ENCODE measurements at regions not wholly inside any gene's neighbourhood (a gene's known extent, or its start where the extent isn't known, plus 50 kb on each side); places are given as distances from the start of the nearest gene placed in this dataset.
A peak's percentile ranks its signal among the peaks of the same experiment; 100 is the strongest.

GRCh38 chr5:2179861-2180260 is 297.1 kb upstream of the IRX4 start:
- no peak for DNase-seq

GRCh38 chr5:2178528-2178927 is 295.8 kb upstream of the IRX4 start:
- no peak for DNase-seq

GRCh38 chr5:2178071-2178477 is 295.3 kb upstream of the IRX4 start:
- DNase-seq = no peak

GRCh38 chr5:2177244-2177643 is 294.5 kb upstream of the IRX4 start:
- DNase-seq = no peak

- no peak for DNase-seq
Observed at GRCh38 chr5:2176581-2176980, 293.9 kb upstream of the IRX4 start.

- DNase-seq = no peak
Observed at GRCh38 chr5:2175842-2176404, 293.2 kb upstream of the IRX4 start.

- DNase-seq = no peak
Observed at GRCh38 chr5:2175041-2175440, 292.3 kb upstream of the IRX4 start.

GRCh38 chr5:2174538-2174937 is 291.8 kb upstream of the IRX4 start:
- no peak for DNase-seq

- peak; percentile 33 to 74 for DNase-seq
Observed at GRCh38 chr5:2173151-2173834, 290.6 kb upstream of the IRX4 start.

- DNase-seq = no peak
Observed at GRCh38 chr5:2172471-2172870, 289.7 kb upstream of the IRX4 start.

GRCh38 chr5:2170761-2171160 is 288.0 kb upstream of the IRX4 start:
- DNase-seq = no peak

- DNase-seq = peak in 1 of 2 experiments; percentile 42
Observed at GRCh38 chr5:2169850-2170760, 287.4 kb upstream of the IRX4 start.

- no peak for DNase-seq
Observed at GRCh38 chr5:2169430-2169808, 286.7 kb upstream of the IRX4 start.

GRCh38 chr5:2168601-2169429 is 286.1 kb upstream of the IRX4 start:
- DNase-seq = no peak

GRCh38 chr5:2167671-2168070 is 284.9 kb upstream of the IRX4 start:
- DNase-seq = no peak

GRCh38 chr5:2166979-2167377 is 284.3 kb upstream of the IRX4 start:
- no peak for DNase-seq

- DNase-seq = no peak
Observed at GRCh38 chr5:2166306-2166978, 283.7 kb upstream of the IRX4 start.

- no peak for DNase-seq
Observed at GRCh38 chr5:2165615-2166305, 283.0 kb upstream of the IRX4 start.

- DNase-seq = no peak
Observed at GRCh38 chr5:2165203-2165602, 282.5 kb upstream of the IRX4 start.

- no peak for DNase-seq
Observed at GRCh38 chr5:2164586-2164985, 281.9 kb upstream of the IRX4 start.

- DNase-seq = no peak
Observed at GRCh38 chr5:2163940-2164490, 281.3 kb upstream of the IRX4 start.

Data from NCI-H187 (cell line).